ENCODE measurements at regions not wholly inside any gene's neighbourhood (a gene's known extent, or its start where the extent isn't known, plus 50 kb on each side); places are given as distances from the start of the nearest gene placed in this dataset.
"Not testable (repeated sequence)": the region's sequence is repeated elsewhere in the genome, so short reads cannot be mapped to it uniquely, and the experiment has no call there.

DNA sequence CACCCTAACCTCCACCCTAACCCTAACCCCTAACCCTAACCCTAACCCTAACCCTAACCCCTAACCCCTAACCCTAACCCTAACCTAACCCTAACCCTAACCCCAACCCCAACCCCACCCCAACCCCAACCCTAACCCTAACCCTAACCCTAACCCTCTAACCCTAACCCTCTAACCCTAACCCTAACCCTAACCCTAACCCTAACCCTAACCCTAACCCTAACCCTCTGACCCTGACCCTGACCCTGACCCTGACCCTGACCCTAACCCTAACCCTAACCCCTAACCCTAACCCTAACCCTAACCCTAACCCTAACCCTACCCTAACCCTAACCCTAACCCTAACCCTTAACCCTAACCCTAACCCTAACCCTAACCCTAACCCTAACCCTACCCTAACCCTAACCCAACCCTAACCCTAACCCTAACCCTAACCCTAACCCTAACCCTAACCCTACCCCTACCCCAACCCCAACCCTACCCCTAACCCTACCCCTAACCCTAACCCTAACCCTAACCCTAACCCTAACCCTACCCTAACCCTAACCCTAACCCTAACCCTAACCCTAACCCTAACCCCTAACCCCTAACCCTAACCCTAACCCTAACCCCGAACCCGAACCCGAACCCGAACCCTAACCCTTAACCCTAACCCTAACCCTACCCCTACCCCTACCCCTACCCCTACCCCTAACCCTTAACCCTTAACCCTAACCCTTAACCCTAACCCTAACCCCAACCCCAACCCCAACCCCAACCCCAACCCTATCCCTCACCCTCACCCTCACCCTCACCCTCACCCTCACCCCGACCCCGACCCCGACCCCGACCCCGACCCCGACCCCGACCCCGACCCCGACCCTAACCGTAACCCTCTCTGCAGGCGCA is 186.2 kb upstream of the CHL1 start:
- H3K4me1 ChIP-seq (ENCODE audit: control insufficient read depth in 2 of 3, insufficient read depth in 2 of 3, low read depth in 1 of 3, low read length in 3 of 3); H3K9ac ChIP-seq (ENCODE audit: low read length in 3 of 3); DNase-seq; FAIRE-seq; H3K36me3 ChIP-seq (ENCODE audit: control insufficient read depth in 2 of 3, insufficient read depth in 3 of 3, low read length in 3 of 3); H3K27ac ChIP-seq (ENCODE audit: low read depth in 2 of 2, low read length in 2 of 2); intact Hi-C loops (cut with DNase I); H3K4me3 ChIP-seq (ENCODE audit: low read length in 3 of 3); H3K27me3 ChIP-seq (ENCODE audit: control insufficient read depth, insufficient read depth, low read length); H3K9me3 ChIP-seq (ENCODE audit: control insufficient read depth in 2 of 3, insufficient read depth in 1 of 3, low read length in 3 of 3): not testable (repeated sequence)

DNA sequence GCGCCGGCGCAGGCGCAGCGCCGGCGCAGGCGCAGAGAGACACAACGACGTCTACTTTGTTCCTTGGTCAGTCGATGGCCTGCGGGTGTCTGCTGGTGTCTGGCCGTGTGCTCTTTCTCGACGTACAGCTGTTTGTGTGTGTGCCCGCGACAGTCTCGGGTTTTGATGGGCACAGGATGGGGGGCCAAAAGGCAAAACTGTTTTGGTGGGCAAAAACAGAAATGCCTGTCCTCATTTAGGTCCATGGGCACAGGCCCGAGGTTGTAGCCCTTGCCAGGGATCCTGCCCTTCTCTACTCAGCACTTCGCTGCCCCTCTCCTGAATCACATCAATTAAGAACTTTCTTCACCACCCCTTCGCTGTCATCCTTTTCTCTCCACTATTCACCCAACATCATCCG is 184.8 kb upstream of the CHL1 start:
- peak in 3 of 5 donors; percentile 9 to 67 (median 35) for DNase-seq
- H3K9me3 ChIP-seq (ENCODE audit: control insufficient read depth in 2 of 3, insufficient read depth in 1 of 3, low read length in 3 of 3), result no peaks in the 10 kb centered on the region
- no peaks in the 10 kb centered on the region for H3K27me3 ChIP-seq (ENCODE audit: control insufficient read depth, insufficient read depth, low read length)

DNA sequence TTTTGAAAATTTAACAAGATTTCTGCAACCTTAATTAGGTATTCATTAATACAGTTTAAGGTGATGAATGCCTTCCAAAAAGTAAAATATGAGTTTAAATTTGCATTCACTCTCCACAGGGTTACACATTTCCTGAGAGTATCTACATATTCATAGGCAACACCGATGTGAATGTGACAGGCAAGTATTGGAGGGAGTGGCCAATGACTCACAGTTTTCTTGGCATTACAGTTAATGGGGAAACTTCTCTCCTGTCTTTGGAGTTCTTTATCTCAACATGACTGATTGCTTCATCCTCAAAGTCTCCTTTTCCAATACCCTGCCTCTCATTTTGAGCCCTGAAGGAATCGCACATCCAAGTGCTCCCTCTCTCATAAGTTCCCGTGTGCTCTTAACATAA is 181.9 kb upstream of the CHL1 start:
- H3K27me3 ChIP-seq (ENCODE audit: control insufficient read depth, insufficient read depth, low read length), result no peaks in the 10 kb centered on the region
- TF ChIP-seq, protein P1, sequence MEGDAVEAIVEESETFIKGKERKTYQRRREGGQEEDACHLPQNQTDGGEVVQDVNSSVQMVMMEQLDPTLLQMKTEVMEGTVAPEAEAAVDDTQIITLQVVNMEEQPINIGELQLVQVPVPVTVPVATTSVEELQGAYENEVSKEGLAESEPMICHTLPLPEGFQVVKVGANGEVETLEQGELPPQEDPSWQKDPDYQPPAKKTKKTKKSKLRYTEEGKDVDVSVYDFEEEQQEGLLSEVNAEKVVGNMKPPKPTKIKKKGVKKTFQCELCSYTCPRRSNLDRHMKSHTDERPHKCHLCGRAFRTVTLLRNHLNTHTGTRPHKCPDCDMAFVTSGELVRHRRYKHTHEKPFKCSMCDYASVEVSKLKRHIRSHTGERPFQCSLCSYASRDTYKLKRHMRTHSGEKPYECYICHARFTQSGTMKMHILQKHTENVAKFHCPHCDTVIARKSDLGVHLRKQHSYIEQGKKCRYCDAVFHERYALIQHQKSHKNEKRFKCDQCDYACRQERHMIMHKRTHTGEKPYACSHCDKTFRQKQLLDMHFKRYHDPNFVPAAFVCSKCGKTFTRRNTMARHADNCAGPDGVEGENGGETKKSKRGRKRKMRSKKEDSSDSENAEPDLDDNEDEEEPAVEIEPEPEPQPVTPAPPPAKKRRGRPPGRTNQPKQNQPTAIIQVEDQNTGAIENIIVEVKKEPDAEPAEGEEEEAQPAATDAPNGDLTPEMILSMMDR (IDR thresholded peaks at IDR 0.05; ENCODE audit: borderline replicate concordance, extremely low read depth, insufficient read depth), result no peak
- H3K9me3 ChIP-seq (ENCODE audit: control insufficient read depth in 2 of 3, insufficient read depth in 1 of 3, low read length in 3 of 3), result no peaks in the 10 kb centered on the region
- no peaks in the 10 kb centered on the region for H3K36me3 ChIP-seq (ENCODE audit: control insufficient read depth in 2 of 3, insufficient read depth in 3 of 3, low read length in 3 of 3)
- DNase-seq (no peak), FAIRE-seq (no peak)
- no peak overlapping the region for H3K9ac ChIP-seq (ENCODE audit: low read length in 3 of 3)
- H3K4me3 ChIP-seq (ENCODE audit: low read length in 3 of 3), result no peak overlapping the region
- no peaks in the 10 kb centered on the region for H3K4me1 ChIP-seq (ENCODE audit: control insufficient read depth in 2 of 3, insufficient read depth in 2 of 3, low read depth in 1 of 3, low read length in 3 of 3)
- intact Hi-C loops (cut with DNase I), result no loop called here
- no peak overlapping the region for H3K27ac ChIP-seq (ENCODE audit: low read depth in 2 of 2, low read length in 2 of 2)

More for the DNA sequence above, 184.8 kb upstream of the CHL1 start:
- Histone ChIP-seq H3K36me3 (ENCODE audit: control insufficient read depth in 2 of 3, insufficient read depth in 3 of 3, low read length in 3 of 3) (no peaks in the 10 kb centered on the region), H3K4me1 (ENCODE audit: control insufficient read depth in 2 of 3, insufficient read depth in 2 of 3, low read depth in 1 of 3, low read length in 3 of 3) (no peaks in the 10 kb centered on the region), H3K9ac (ENCODE audit: low read length in 3 of 3) (no peak overlapping the region), H3K4me3 (ENCODE audit: low read length in 3 of 3) (no peak overlapping the region), H3K27ac (ENCODE audit: low read depth in 2 of 2, low read length in 2 of 2) (no peak overlapping the region)
- intact Hi-C loops (cut with DNase I), result no loop called here
- TF ChIP-seq, protein P1 (IDR thresholded peaks at IDR 0.05; ENCODE audit: borderline replicate concordance, extremely low read depth, insufficient read depth), result no peak
- no peak for FAIRE-seq

DNA sequence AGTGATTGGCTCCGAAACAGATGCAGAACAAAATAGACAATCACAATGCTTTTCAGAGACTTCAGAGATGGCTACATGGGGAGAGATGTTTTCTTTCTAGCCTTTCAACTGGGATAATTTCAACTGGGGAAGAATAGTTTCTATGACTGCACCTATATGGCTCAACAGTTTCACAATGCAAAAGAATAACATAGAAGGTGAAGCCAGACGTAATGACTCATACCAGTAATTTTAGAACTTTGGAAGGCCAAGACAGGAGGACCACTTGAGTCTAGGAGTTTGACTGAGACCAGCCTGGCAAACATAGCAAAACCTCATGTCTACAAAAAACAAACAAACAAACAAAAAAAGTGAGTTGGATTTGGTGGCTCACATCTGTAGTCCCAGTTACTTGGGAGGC is 180.2 kb upstream of the CHL1 start:
- FAIRE-seq, result no peak
- Histone ChIP-seq H3K27me3 (ENCODE audit: control insufficient read depth, insufficient read depth, low read length) (no peaks in the 10 kb centered on the region), H3K4me1 (ENCODE audit: control insufficient read depth in 2 of 3, insufficient read depth in 2 of 3, low read depth in 1 of 3, low read length in 3 of 3) (no peaks in the 10 kb centered on the region), H3K36me3 (ENCODE audit: control insufficient read depth in 2 of 3, insufficient read depth in 3 of 3, low read length in 3 of 3) (no peaks in the 10 kb centered on the region), H3K27ac (ENCODE audit: low read depth in 2 of 2, low read length in 2 of 2) (no peak overlapping the region), H3K9ac (ENCODE audit: low read length in 3 of 3) (no peak overlapping the region), H3K4me3 (ENCODE audit: low read length in 3 of 3) (no peak overlapping the region), H3K9me3 (ENCODE audit: control insufficient read depth in 2 of 3, insufficient read depth in 1 of 3, low read length in 3 of 3) (no peaks in the 10 kb centered on the region)
- DNase-seq, result no peak
- intact Hi-C loops (cut with DNase I), result no loop called here
- TF ChIP-seq, protein P1 (IDR thresholded peaks at IDR 0.05; ENCODE audit: borderline replicate concordance, extremely low read depth, insufficient read depth), result no peak

Data from kidney (tissue), 13 donors.